HEK293 (cell line): ENCODE measurements at regions not wholly inside any gene's neighbourhood (a gene's known extent, or its start where the extent isn't known, plus 50 kb on each side); places are given as distances from the start of the nearest gene placed in this dataset.

Experiments
- ZBTB8A ChIP-seq: fragments of 450-650 bp; formaldehyde crosslinking; IDR thresholded peaks from 2 replicates; pipeline ENCODE4 v1.5.1; 2016; ENCODE audit warnings: missing biosample characterization, missing genetic modification characterization
- ZFP69B ChIP-seq: fragments of 450-650 bp; formaldehyde crosslinking; IDR thresholded peaks from 2 replicates; pipeline ENCODE4 v1.5.1; 2016; ENCODE audit warnings: missing biosample characterization, missing genetic modification characterization
- ZNF76 ChIP-seq: fragments of 450-650 bp; formaldehyde crosslinking; IDR thresholded peaks from 2 replicates; pipeline ENCODE4; 2016; ENCODE audit warnings: low read depth, missing biosample characterization, missing genetic modification characterization, borderline replicate concordance
- TF ChIP-seq, protein P1 (sequence below): fragments of 450-650 bp; formaldehyde crosslinking; IDR thresholded peaks from 2 replicates; pipeline ENCODE4 v1.5.1; 2016; ENCODE audit warnings: missing biosample characterization, missing genetic modification characterization
- TF ChIP-seq, protein P2 (sequence below): fragments of 450-650 bp; formaldehyde crosslinking; IDR thresholded peaks from 2 replicates; pipeline ENCODE4 v1.5.1; 2017; ENCODE audit warnings: missing biosample characterization, missing genetic modification characterization

GRCh38 chr2:11945139-11946126, 199.0 kb downstream of the LPIN1 start:
- TF ChIP-seq, protein P1, sequence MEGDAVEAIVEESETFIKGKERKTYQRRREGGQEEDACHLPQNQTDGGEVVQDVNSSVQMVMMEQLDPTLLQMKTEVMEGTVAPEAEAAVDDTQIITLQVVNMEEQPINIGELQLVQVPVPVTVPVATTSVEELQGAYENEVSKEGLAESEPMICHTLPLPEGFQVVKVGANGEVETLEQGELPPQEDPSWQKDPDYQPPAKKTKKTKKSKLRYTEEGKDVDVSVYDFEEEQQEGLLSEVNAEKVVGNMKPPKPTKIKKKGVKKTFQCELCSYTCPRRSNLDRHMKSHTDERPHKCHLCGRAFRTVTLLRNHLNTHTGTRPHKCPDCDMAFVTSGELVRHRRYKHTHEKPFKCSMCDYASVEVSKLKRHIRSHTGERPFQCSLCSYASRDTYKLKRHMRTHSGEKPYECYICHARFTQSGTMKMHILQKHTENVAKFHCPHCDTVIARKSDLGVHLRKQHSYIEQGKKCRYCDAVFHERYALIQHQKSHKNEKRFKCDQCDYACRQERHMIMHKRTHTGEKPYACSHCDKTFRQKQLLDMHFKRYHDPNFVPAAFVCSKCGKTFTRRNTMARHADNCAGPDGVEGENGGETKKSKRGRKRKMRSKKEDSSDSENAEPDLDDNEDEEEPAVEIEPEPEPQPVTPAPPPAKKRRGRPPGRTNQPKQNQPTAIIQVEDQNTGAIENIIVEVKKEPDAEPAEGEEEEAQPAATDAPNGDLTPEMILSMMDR (tag by site-specific recombination): no peak
- TF ChIP-seq ZBTB8A (tag by site-specific recombination) (no peak), ZNF76 (tag by site-specific recombination) (no peak), ZFP69B (tag by site-specific recombination) (no peak)
- TF ChIP-seq, protein P2, sequence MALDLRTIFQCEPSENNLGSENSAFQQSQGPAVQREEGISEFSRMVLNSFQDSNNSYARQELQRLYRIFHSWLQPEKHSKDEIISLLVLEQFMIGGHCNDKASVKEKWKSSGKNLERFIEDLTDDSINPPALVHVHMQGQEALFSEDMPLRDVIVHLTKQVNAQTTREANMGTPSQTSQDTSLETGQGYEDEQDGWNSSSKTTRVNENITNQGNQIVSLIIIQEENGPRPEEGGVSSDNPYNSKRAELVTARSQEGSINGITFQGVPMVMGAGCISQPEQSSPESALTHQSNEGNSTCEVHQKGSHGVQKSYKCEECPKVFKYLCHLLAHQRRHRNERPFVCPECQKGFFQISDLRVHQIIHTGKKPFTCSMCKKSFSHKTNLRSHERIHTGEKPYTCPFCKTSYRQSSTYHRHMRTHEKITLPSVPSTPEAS (tag by site-specific recombination): no peak
